ENCODE measurements at regions not wholly inside any gene's neighbourhood (a gene's known extent, or its start where the extent isn't known, plus 50 kb on each side); places are given as distances from the start of the nearest gene placed in this dataset.
"Not testable (repeated sequence)": the region's sequence is repeated elsewhere in the genome, so short reads cannot be mapped to it uniquely, and the experiment has no call there.

DNA sequence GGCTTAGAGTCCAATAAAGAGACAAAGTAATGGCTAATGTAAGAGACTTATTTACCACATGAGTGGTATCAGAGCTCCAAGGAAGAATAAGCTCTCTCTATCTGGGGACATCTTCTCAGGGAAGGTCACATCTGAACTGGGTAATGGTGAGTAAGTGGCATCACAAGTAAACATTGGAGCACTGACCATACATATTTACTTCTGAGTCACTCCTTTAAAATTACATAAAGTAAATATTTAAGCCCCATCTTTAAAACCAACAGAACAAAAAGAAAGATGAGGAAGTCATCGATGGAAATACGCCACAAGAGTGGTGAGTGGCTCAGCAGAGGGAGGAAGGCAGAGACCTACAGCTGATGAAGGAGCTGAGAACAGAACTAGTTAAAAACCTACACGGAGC, 159.9 kb downstream of the DUSP6 start:
- Histone ChIP-seq H3K27me3 (ENCODE audit: control insufficient read depth, insufficient read depth, low read length) (no peaks in the 10 kb centered on the region), H3K36me3 (ENCODE audit: control insufficient read depth, insufficient read depth, low read length) (no peaks in the 10 kb centered on the region), H3K4me3 (ENCODE audit: low read depth, low read length) (no peak overlapping the region)
- TF ChIP-seq, protein P1, sequence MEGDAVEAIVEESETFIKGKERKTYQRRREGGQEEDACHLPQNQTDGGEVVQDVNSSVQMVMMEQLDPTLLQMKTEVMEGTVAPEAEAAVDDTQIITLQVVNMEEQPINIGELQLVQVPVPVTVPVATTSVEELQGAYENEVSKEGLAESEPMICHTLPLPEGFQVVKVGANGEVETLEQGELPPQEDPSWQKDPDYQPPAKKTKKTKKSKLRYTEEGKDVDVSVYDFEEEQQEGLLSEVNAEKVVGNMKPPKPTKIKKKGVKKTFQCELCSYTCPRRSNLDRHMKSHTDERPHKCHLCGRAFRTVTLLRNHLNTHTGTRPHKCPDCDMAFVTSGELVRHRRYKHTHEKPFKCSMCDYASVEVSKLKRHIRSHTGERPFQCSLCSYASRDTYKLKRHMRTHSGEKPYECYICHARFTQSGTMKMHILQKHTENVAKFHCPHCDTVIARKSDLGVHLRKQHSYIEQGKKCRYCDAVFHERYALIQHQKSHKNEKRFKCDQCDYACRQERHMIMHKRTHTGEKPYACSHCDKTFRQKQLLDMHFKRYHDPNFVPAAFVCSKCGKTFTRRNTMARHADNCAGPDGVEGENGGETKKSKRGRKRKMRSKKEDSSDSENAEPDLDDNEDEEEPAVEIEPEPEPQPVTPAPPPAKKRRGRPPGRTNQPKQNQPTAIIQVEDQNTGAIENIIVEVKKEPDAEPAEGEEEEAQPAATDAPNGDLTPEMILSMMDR (IDR thresholded peaks at IDR 0.05; ENCODE audit: insufficient read depth, low read length, severe bottlenecking), result no peak
- DNase-seq (ENCODE audit: low read depth), result peak; percentile 54
- no peak for FAIRE-seq

DNA sequence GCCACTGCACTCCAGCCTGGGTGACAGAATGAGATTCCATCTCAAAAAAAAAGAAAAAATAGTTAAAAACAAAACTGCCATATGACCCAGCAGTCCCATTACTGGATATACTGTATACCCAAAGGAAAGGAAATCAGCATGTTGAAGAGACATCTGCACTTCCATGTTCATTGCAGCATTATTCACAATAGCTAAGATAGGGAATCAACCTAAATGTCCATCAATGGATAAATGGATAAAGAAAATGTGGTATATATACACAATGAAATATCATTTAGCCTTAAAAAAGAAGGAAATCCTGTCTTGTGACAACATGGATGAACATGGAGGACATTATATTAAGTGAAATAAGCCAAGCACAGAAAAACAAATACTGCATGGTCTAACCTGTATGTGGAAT, 160.7 kb downstream of the DUSP6 start:
- not testable (repeated sequence) for H3K4me3 ChIP-seq (ENCODE audit: low read depth, low read length); FAIRE-seq; DNase-seq (ENCODE audit: low read depth); H3K36me3 ChIP-seq (ENCODE audit: control insufficient read depth, insufficient read depth, low read length); H3K27me3 ChIP-seq (ENCODE audit: control insufficient read depth, insufficient read depth, low read length)

DNA sequence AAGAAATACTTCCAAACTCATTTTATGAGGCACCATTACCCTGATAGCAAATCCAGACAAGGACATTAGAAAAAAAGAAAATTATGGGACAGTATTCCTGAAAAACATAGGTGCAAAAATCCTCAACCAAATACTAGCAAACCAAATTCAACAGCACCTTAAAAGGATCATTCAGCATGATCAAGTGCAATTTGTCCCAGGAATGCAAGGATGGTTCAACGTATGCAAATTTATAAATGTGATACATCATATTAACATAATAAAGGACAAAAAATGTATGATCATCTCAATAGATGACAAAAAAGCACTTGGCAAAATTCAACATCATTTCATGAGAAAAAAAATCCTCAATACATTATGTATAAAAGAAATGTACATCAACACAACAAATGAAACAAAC, 162.9 kb downstream of the DUSP6 start:
- H3K27me3 ChIP-seq (ENCODE audit: control insufficient read depth, insufficient read depth, low read length), result no peaks in the 10 kb centered on the region
- TF ChIP-seq, protein P1 (IDR thresholded peaks at IDR 0.05; ENCODE audit: insufficient read depth, low read length, severe bottlenecking), result no peak
- no peak for FAIRE-seq
- H3K36me3 ChIP-seq (ENCODE audit: control insufficient read depth, insufficient read depth, low read length), result no peaks in the 10 kb centered on the region
- H3K4me3 ChIP-seq (ENCODE audit: low read depth, low read length), result no peak overlapping the region
- DNase-seq (ENCODE audit: low read depth), result no peak

DNA sequence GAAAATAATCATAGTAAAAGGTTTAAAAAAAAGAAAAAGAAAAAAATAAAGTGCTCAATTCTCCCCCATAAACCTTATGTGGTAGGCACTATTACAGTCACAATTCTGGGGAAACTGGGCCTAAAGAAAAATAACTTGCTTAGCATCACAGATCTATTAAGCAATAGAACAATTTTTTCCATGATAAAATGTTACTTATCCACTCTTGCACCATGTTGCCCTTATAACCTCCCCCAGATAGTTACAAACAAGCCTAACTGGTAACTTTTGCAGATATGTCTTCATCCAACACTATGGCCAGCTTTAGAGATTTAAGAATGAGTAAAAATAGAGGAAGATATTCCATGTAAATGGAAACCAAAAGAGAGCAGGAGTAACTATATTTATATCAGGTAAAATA, 164.8 kb downstream of the DUSP6 start:
- no peak overlapping the region for H3K4me3 ChIP-seq (ENCODE audit: low read depth, low read length)
- FAIRE-seq (no peak), DNase-seq (ENCODE audit: low read depth) (no peak)
- TF ChIP-seq, protein P1 (IDR thresholded peaks at IDR 0.05; ENCODE audit: insufficient read depth, low read length, severe bottlenecking), result no peak
- no peaks in the 10 kb centered on the region for H3K36me3 ChIP-seq (ENCODE audit: control insufficient read depth, insufficient read depth, low read length)
- H3K27me3 ChIP-seq (ENCODE audit: control insufficient read depth, insufficient read depth, low read length), result no peaks in the 10 kb centered on the region

DNA sequence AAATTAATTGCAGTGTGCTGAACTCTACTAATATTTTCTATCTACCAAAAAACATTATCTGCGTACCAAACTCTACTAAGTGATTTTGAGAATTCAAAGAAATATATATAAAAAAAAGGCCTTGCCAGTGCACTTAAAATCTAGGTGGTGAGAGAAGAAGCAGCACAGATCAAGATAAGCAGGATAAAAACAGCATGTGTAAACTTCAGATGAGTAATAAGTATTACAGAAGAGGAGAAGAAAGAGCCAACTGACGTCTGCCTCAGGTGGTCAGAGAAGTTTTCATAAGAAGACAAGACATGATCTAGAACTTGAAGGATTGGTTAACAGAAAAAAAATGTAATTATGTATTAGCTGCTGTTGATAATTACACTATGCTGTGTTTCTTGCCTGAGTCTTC, 166.4 kb downstream of the DUSP6 start:
- H3K4me3 ChIP-seq (ENCODE audit: low read depth, low read length), result no peak overlapping the region
- no peak for FAIRE-seq
- no peaks in the 10 kb centered on the region for H3K36me3 ChIP-seq (ENCODE audit: control insufficient read depth, insufficient read depth, low read length)
- TF ChIP-seq, protein P1 (IDR thresholded peaks at IDR 0.05; ENCODE audit: insufficient read depth, low read length, severe bottlenecking), result no peak
- peak; percentile 71 for DNase-seq (ENCODE audit: low read depth)
- no peaks in the 10 kb centered on the region for H3K27me3 ChIP-seq (ENCODE audit: control insufficient read depth, insufficient read depth, low read length)

DNA sequence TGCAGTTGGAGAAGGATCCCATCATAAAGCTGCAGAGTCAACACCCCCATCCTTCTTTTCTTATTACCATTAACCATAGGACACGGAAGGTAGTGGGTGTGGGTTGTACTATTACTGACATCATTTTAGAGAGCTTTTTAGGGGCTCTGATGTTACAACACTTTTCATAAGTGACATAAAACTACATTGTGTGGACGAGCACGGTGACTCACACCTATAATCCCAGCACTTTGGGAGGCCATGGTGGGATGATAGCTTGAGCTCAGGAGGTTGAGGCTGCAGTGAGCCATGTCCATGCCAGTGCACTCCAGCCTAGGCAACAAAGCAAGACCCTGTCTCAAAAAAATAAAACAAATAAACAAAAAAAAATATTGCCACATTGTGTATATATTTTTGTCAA, 167.1 kb downstream of the DUSP6 start:
- DNase-seq (ENCODE audit: low read depth) (no peak), FAIRE-seq (no peak)
- Histone ChIP-seq H3K36me3 (ENCODE audit: control insufficient read depth, insufficient read depth, low read length) (no peaks in the 10 kb centered on the region), H3K4me3 (ENCODE audit: low read depth, low read length) (no peak overlapping the region), H3K27me3 (ENCODE audit: control insufficient read depth, insufficient read depth, low read length) (no peaks in the 10 kb centered on the region)
- TF ChIP-seq, protein P1 (IDR thresholded peaks at IDR 0.05; ENCODE audit: insufficient read depth, low read length, severe bottlenecking), result no peak
